Lower leg skin (tissue), 3 donors: ENCODE measurements at regions not wholly inside any gene's neighbourhood (a gene's known extent, or its start where the extent isn't known, plus 50 kb on each side); places are given as distances from the start of the nearest gene placed in this dataset.

Source experiments
- POLR2A ChIP-seq, 2 donors: fragments of 450-650 bp; IDR thresholded peaks; one replicate each; pipeline ENCODE4 v1.6.1; 2016 to 2017; ENCODE audit warnings: antibody characterized with exemption in 2 of 2, mild to moderate bottlenecking in 1 of 2, moderate library complexity in 1 of 2
- TF ChIP-seq, protein P1 (sequence below), 3 donors: fragments of 450-650 bp; IDR thresholded peaks; one replicate each; pipeline ENCODE4 v1.5.1; 2016; ENCODE audit warnings: antibody characterized with exemption in 3 of 3, mild to moderate bottlenecking in 3 of 3, moderate library complexity in 2 of 3

DNA sequence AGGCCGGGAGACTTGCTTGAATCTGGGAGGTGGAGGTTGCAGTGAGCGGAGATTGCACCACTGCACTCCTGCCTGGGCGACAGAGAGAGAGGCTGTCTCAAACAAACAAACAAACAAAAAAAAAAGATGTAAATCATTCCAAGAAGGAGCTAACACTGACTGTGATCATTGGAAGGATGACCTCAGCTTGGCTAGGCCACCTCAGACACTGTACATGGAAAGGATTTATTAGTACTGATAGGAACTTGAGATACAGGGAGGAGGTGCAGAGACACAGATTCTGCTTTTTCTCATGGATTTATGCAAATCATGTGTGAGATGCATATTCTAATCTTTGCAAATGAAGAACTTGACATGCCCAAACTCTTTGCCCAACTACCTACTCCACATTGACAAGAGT, 293.6 kb downstream of the HIVEP2 start:
- TF ChIP-seq, protein P1, sequence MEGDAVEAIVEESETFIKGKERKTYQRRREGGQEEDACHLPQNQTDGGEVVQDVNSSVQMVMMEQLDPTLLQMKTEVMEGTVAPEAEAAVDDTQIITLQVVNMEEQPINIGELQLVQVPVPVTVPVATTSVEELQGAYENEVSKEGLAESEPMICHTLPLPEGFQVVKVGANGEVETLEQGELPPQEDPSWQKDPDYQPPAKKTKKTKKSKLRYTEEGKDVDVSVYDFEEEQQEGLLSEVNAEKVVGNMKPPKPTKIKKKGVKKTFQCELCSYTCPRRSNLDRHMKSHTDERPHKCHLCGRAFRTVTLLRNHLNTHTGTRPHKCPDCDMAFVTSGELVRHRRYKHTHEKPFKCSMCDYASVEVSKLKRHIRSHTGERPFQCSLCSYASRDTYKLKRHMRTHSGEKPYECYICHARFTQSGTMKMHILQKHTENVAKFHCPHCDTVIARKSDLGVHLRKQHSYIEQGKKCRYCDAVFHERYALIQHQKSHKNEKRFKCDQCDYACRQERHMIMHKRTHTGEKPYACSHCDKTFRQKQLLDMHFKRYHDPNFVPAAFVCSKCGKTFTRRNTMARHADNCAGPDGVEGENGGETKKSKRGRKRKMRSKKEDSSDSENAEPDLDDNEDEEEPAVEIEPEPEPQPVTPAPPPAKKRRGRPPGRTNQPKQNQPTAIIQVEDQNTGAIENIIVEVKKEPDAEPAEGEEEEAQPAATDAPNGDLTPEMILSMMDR (IDR thresholded peaks at IDR 0.05) = no peak
- no peak for TF ChIP-seq POLR2A (IDR thresholded peaks at IDR 0.05)
